KMS-11 (cell line): ENCODE measurements at regions not wholly inside any gene's neighbourhood (a gene's known extent, or its start where the extent isn't known, plus 50 kb on each side); places are given as distances from the start of the nearest gene placed in this dataset.
"Not testable (repeated sequence)": the region's sequence is repeated elsewhere in the genome, so short reads cannot be mapped to it uniquely, and the experiment has no call there.

ENCODE experiments used
- H2AFZ ChIP-seq: fragments of 200-600 bp; sonication (generic); 2 replicates; pipeline ENCODE4 v1.6.1; 2016; ENCODE audit warnings: antibody characterized with exemption, mixed run types, low read depth
- H3K27ac ChIP-seq: fragments of 200-600 bp; sonication (generic); 2 replicates; pipeline ENCODE4 v1.6.1; 2016; ENCODE audit warnings: mild to moderate bottlenecking, mixed run types
- H3K27me3 ChIP-seq: fragments of 200-600 bp; sonication (generic); 2 replicates; pipeline ENCODE4 v1.6.1; 2017; ENCODE audit warnings: mild to moderate bottlenecking, low read depth, mixed run types, moderate library complexity; ENCODE audit not compliant: insufficient read depth
- H3K36me3 ChIP-seq: fragments of 200-600 bp; sonication (generic); 2 replicates; pipeline ENCODE4 v1.6.1; 2017; ENCODE audit warnings: mild to moderate bottlenecking, mixed run types; ENCODE audit not compliant: insufficient read depth
- H3K4me1 ChIP-seq: fragments of 200-600 bp; sonication (generic); 2 replicates; pipeline ENCODE4 v1.6.1; 2016; ENCODE audit warnings: mild to moderate bottlenecking, low read depth, mixed run types; ENCODE audit not compliant: poor library complexity, severe bottlenecking
- H3K4me2 ChIP-seq: fragments of 200-600 bp; sonication (generic); 2 replicates; pipeline ENCODE4 v1.7.0; 2016; ENCODE audit warnings: mild to moderate bottlenecking, mixed run types
- H3K4me3 ChIP-seq: fragments of 200-600 bp; sonication (generic); IDR thresholded peaks from 2 replicates; pipeline ENCODE4 v1.6.1; 2017; ENCODE audit warnings: low read depth, low read length, mixed read lengths; ENCODE audit not compliant: insufficient read depth
- H3K79me2 ChIP-seq: fragments of 200-600 bp; sonication (generic); 2 replicates; pipeline ENCODE4 v1.6.1; 2016; ENCODE audit warnings: low read depth, mixed run types; ENCODE audit not compliant: insufficient read depth
- H3K9ac ChIP-seq: fragments of 200-600 bp; sonication (generic); 2 replicates; pipeline ENCODE4 v1.6.1; 2016; ENCODE audit warnings: mild to moderate bottlenecking, mixed run types
- H4K20me1 ChIP-seq: fragments of 200-600 bp; sonication (generic); 2 replicates; pipeline ENCODE4 v1.6.1; 2016; ENCODE audit warnings: mild to moderate bottlenecking, mixed run types; ENCODE audit not compliant: insufficient read depth
- CTCF ChIP-seq: fragments of 200-600 bp; sonication (generic); conservative IDR thresholded peaks from 2 replicates; pipeline ENCODE4 v1.6.1; 2017; ENCODE audit warnings: low read depth, mild to moderate bottlenecking, antibody characterized with exemption, low read length, moderate library complexity, mixed read lengths

GRCh38 chr3:27805282-27805681, 83.2 kb upstream of the EOMES start:
- H2AFZ ChIP-seq, result no peak overlapping the region
- TF ChIP-seq CTCF, result no peak
- no peaks in the 10 kb centered on the region for H3K36me3 ChIP-seq

DNA sequence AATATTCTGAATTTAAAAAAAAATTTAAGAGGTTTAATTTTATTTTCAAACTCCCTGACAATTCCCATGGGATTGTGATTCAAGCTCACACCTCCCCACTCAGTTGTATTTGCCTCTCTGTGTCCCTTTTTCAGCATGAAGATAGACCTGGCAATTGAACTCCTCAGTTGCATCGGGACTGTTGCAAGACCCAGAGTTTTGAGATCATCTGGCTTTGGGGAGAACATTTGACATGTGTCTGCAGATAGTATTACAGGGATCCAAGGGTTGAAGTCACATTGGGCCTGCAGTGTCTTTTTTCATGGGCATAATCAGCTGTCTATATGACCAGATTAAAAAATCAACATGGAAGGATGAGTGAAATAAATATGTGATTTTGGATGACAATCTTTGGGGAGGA, 91.1 kb upstream of the EOMES start:
- Histone ChIP-seq H3K9ac (no peak overlapping the region), H3K4me1 (no peaks in the 10 kb centered on the region), H3K79me2 (no peaks in the 10 kb centered on the region), H3K36me3 (no peaks in the 10 kb centered on the region), H3K27me3 (no peaks in the 10 kb centered on the region), H3K4me3 (no peak overlapping the region), H3K4me2 (no peak overlapping the region), H2AFZ (no peak overlapping the region), H4K20me1 (no peaks in the 10 kb centered on the region), H3K27ac (no peak overlapping the region)
- no peak for TF ChIP-seq CTCF

More at GRCh38 chr3:27805282-27805681, 83.2 kb upstream of the EOMES start:
- Histone ChIP-seq H3K4me2 (no peak overlapping the region), H3K9ac (no peak overlapping the region), H3K27ac (no peak overlapping the region), H3K4me3 (no peak overlapping the region), H3K4me1 (no peaks in the 10 kb centered on the region), H4K20me1 (no peaks in the 10 kb centered on the region), H3K79me2 (no peaks in the 10 kb centered on the region), H3K27me3 (no peaks in the 10 kb centered on the region)

DNA sequence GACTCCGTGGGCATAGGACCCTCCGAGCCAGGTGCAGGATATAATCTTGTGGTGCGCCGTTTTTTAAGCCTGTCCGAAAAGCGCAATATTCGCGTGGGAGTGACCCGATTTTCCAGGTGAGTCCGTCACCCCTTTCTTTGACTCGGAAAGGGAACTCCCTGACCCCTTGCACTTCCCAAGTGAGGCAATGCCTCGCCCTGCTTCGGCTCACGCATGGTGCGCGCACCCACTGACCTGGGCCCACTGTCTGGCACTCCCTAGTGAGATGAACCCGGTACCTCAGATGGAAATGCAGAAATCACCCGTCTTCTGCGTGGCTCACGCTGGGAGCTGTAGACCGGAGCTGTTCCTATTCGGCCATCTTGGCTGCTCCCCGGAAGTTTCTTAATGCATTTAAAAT, 99.5 kb upstream of the EOMES start:
- not testable (repeated sequence) for H3K27me3 ChIP-seq, H3K79me2 ChIP-seq, H3K4me3 ChIP-seq, H2AFZ ChIP-seq, H3K27ac ChIP-seq, H3K9ac ChIP-seq, H3K4me1 ChIP-seq, H3K36me3 ChIP-seq, H4K20me1 ChIP-seq, H3K4me2 ChIP-seq

DNA sequence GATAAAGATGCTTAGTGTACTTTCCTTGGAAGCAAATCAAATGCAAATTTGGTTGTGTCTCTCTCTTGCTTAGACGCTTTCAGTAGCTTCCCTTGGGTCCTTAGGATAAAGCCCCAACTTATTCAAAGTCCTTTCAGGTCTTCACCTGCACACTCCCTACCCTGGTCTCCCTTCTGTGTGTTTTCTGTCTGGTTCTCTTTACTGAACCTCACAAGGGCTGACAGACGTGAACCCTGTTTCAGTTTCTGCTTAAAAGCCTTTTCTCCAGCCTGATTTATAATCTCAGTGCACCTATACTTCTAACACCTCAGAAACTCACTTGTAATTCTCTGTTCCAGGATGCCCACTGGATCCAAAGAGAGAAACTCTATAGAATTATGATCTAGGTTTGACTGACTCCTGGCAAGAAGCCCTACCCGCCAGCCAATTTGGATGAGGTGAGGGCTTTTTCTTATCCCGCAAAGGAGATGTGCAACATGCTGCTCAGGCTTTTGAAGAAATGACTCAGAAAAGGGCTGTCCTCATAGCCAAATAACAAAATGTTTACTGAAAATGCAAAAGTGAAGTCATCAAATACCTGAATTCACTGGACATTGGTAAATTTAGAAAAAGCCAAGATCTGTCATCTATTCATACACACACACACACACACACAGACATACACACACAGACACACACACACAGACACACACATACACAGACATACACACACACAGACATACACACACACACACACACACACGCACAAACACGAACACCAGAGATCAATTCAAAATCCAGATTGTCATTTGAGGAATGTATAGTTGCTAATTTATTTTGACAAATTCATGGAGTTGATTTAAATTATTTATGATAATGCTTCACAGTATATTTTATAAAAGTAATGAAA, 102.4 kb upstream of the EOMES start:
- no peak for TF ChIP-seq CTCF
- H3K4me1 ChIP-seq, result no peaks in the 10 kb centered on the region
- no peak overlapping the region for H3K9ac ChIP-seq
- no peaks in the 10 kb centered on the region for H3K79me2 ChIP-seq
- H3K4me2 ChIP-seq, result no peak overlapping the region
- no peak overlapping the region for H3K27ac ChIP-seq
- no peaks in the 10 kb centered on the region for H3K36me3 ChIP-seq
- H3K4me3 ChIP-seq, result no peak overlapping the region
- H2AFZ ChIP-seq, result no peak overlapping the region
- H3K27me3 ChIP-seq, result no peaks in the 10 kb centered on the region
- H4K20me1 ChIP-seq, result no peaks in the 10 kb centered on the region

- H3K9ac ChIP-seq, result no peak overlapping the region
- H3K27me3 ChIP-seq, result no peaks in the 10 kb centered on the region
- H4K20me1 ChIP-seq, result no peaks in the 10 kb centered on the region
- no peaks in the 10 kb centered on the region for H3K36me3 ChIP-seq
- H3K4me2 ChIP-seq, result no peak overlapping the region
- H3K79me2 ChIP-seq, result no peaks in the 10 kb centered on the region
- no peak overlapping the region for H2AFZ ChIP-seq
- H3K4me3 ChIP-seq, result no peak overlapping the region
- H3K4me1 ChIP-seq, result no peaks in the 10 kb centered on the region
- H3K27ac ChIP-seq, result no peak overlapping the region
- TF ChIP-seq CTCF, result no peak
Observed at GRCh38 chr3:27826448-27826847, 104.3 kb upstream of the EOMES start.
